ENCODE measurements at regions not wholly inside any gene's neighbourhood (a gene's known extent, or its start where the extent isn't known, plus 50 kb on each side); places are given as distances from the start of the nearest gene placed in this dataset.
"Not testable (repeated sequence)": the region's sequence is repeated elsewhere in the genome, so short reads cannot be mapped to it uniquely, and the experiment has no call there.

DNA sequence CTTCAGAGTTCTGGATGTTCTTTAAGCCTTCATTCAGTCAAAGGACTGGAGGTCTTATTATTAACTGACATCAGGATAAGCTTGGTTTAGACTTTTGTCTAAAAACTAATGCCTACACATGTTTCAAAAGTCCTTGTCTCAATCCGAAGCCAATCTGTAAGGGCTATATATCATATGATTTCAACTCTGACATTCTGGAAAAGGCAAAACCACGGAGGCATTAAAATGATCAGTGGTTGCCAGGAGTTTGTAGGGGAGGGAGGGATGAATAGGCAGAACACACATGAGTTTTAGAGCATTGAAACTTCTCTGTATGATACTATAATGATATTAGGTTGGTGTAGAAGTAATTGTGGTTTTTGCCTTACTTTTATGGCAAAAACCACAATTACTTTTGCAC, 1285.8 kb upstream of the CITED2 start:
- Histone ChIP-seq H3K27me3 (no peaks in the 10 kb centered on the region), H3K9ac (no peak overlapping the region), H2AFZ (replicated peaks) (no peak overlapping the region), H4K20me1 (ENCODE audit: low read depth) (no peaks in the 10 kb centered on the region), H3K9me3 (ENCODE audit: low read depth) (no peaks in the 10 kb centered on the region), H3K27ac (no peak overlapping the region), H3K4me1 (no peaks in the 10 kb centered on the region), H3K4me2 (no peak overlapping the region), H3K4me3 (no peak overlapping the region), H3F3A (ENCODE audit: low read depth) (no peaks in the 10 kb centered on the region), H3K36me3 (no peaks in the 10 kb centered on the region), H3K79me2 (ENCODE audit: low read depth) (no peaks in the 10 kb centered on the region)
- Mint-ChIP-seq H3K36me3 (no peaks in the 10 kb centered on the region), H3K4me1 (peaks cover 2% of the 10 kb centered on the region), H3K4me3 (no peak overlapping the region), H3K27ac (no peak overlapping the region), H3K9me3 (no peaks in the 10 kb centered on the region), H3K27me3 (ENCODE audit: insufficient read depth, low read depth) (no peaks in the 10 kb centered on the region)
- TF ChIP-seq EZH2phosphoT487 (IDR thresholded peaks at IDR 0.05) = no peak
- no peak for TF ChIP-seq EZH2 (IDR thresholded peaks at IDR 0.05)
- TF ChIP-seq, protein P1, sequence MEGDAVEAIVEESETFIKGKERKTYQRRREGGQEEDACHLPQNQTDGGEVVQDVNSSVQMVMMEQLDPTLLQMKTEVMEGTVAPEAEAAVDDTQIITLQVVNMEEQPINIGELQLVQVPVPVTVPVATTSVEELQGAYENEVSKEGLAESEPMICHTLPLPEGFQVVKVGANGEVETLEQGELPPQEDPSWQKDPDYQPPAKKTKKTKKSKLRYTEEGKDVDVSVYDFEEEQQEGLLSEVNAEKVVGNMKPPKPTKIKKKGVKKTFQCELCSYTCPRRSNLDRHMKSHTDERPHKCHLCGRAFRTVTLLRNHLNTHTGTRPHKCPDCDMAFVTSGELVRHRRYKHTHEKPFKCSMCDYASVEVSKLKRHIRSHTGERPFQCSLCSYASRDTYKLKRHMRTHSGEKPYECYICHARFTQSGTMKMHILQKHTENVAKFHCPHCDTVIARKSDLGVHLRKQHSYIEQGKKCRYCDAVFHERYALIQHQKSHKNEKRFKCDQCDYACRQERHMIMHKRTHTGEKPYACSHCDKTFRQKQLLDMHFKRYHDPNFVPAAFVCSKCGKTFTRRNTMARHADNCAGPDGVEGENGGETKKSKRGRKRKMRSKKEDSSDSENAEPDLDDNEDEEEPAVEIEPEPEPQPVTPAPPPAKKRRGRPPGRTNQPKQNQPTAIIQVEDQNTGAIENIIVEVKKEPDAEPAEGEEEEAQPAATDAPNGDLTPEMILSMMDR (IDR thresholded peaks at IDR 0.05) = no peak
- no peak for DNase-seq (ENCODE audit: low spot score)

DNA sequence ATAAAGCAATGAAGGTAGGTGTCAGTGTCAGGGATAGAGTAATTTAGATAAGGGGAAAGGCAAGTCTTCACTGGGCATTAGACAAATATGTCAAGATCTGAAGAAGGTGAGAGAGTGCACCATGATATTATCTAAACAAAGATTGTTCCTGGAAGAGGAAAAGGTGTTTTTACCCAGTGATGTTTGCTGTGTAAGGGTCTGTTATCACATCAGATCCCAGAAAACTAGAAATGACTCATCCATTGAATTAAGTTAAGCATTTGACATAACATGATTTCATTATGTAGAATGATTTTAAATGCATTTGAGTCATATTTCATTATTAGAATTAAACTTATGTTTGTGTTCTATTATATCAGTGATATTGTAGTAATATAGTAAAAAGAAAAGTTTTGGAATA, 1279.5 kb upstream of the CITED2 start:
- Histone ChIP-seq H3K4me3 (no peak overlapping the region), H3K27ac (no peak overlapping the region), H4K20me1 (ENCODE audit: low read depth) (no peaks in the 10 kb centered on the region), H3K9me3 (ENCODE audit: low read depth) (no peaks in the 10 kb centered on the region), H3K79me2 (ENCODE audit: low read depth) (no peaks in the 10 kb centered on the region), H3K27me3 (no peaks in the 10 kb centered on the region), H3F3A (ENCODE audit: low read depth) (no peaks in the 10 kb centered on the region), H2AFZ (replicated peaks) (no peak overlapping the region), H3K4me1 (no peaks in the 10 kb centered on the region), H3K4me2 (no peak overlapping the region), H3K36me3 (no peaks in the 10 kb centered on the region), H3K9ac (no peak overlapping the region)
- TF ChIP-seq, protein P1 (IDR thresholded peaks at IDR 0.05) = no peak
- TF ChIP-seq EZH2phosphoT487 (IDR thresholded peaks at IDR 0.05) (no peak), EZH2 (IDR thresholded peaks at IDR 0.05) (no peak)
- Mint-ChIP-seq H3K36me3 (no peaks in the 10 kb centered on the region), H3K27me3 (ENCODE audit: insufficient read depth, low read depth) (no peaks in the 10 kb centered on the region), H3K4me1 (peaks cover 2% of the 10 kb centered on the region), H3K27ac (no peak overlapping the region), H3K9me3 (no peaks in the 10 kb centered on the region), H3K4me3 (no peak overlapping the region)
- DNase-seq (ENCODE audit: low spot score) = no peak

DNA sequence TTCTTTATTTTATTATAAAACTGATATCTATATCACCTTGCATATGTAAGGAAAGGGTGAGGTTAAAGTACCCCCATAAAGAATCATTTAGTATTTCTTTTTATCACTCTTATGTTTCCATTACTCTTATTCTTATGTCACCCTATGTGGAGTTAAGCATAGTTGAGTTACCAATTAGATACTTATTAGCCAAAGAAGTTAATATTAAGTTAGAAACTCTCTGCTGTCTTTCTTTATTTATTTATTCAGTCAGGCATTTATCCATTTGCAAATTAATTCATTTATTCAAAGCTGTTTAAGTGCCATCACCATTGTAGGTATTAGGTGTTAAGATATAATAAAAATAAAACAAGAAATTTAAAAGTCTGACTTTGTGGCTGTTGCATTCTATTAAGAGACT, 1279.1 kb upstream of the CITED2 start:
- TF ChIP-seq, protein P1 (IDR thresholded peaks at IDR 0.05) = no peak
- no peak for TF ChIP-seq EZH2phosphoT487 (IDR thresholded peaks at IDR 0.05)
- TF ChIP-seq EZH2 (IDR thresholded peaks at IDR 0.05) = no peak
- no peaks in the 10 kb centered on the region for H3K4me1 ChIP-seq
- H3K9ac ChIP-seq = no peak overlapping the region
- Mint-ChIP-seq H3K27me3 (ENCODE audit: insufficient read depth, low read depth) (no peaks in the 10 kb centered on the region), H3K9me3 (no peaks in the 10 kb centered on the region), H3K27ac (no peak overlapping the region), H3K4me3 (no peak overlapping the region), H3K4me1 (peaks cover 2% of the 10 kb centered on the region), H3K36me3 (no peaks in the 10 kb centered on the region)
- no peaks in the 10 kb centered on the region for H3K36me3 ChIP-seq
- H3K27me3 ChIP-seq = no peaks in the 10 kb centered on the region
- H4K20me1 ChIP-seq (ENCODE audit: low read depth) = no peaks in the 10 kb centered on the region
- no peaks in the 10 kb centered on the region for H3F3A ChIP-seq (ENCODE audit: low read depth)
- no peaks in the 10 kb centered on the region for H3K9me3 ChIP-seq (ENCODE audit: low read depth)
- H3K79me2 ChIP-seq (ENCODE audit: low read depth) = no peaks in the 10 kb centered on the region
- H3K4me3 ChIP-seq = no peak overlapping the region
- no peak overlapping the region for H3K27ac ChIP-seq
- no peak overlapping the region for H2AFZ ChIP-seq (replicated peaks)
- no peak for DNase-seq (ENCODE audit: low spot score)
- no peak overlapping the region for H3K4me2 ChIP-seq

DNA sequence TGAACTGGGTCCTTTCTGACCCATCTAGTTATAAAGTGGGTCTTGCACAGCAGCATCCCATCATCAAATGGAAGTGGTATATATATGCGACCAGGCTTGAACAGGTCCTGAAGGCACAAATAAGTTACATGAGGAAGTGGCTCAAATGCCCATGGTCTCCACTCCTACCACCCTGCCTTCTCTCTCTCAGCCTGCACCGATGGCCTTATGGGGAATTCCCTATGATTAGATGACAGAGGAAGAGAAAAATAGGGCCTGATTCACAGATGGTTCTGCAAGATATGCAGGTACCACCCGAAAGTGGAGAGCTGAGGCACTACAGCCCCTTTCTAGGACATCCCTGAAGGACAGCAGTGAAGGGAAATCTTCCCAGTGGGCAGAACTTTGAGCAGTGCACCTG, 1275.1 kb upstream of the CITED2 start:
- H3K27ac ChIP-seq; H3K4me2 ChIP-seq; H3K79me2 ChIP-seq (ENCODE audit: low read depth); H3K27me3 Mint-ChIP-seq (ENCODE audit: insufficient read depth, low read depth); H3F3A ChIP-seq (ENCODE audit: low read depth); H3K27ac Mint-ChIP-seq; H3K4me3 Mint-ChIP-seq; H3K9ac ChIP-seq; H3K4me3 ChIP-seq; H3K36me3 Mint-ChIP-seq; DNase-seq (ENCODE audit: low spot score); H3K27me3 ChIP-seq; H3K4me1 ChIP-seq; H3K9me3 ChIP-seq (ENCODE audit: low read depth); H2AFZ ChIP-seq (replicated peaks); H4K20me1 ChIP-seq (ENCODE audit: low read depth); H3K36me3 ChIP-seq; H3K4me1 Mint-ChIP-seq: not testable (repeated sequence)
- H3K9me3 Mint-ChIP-seq = peaks cover 21% of the 10 kb centered on the region

DNA sequence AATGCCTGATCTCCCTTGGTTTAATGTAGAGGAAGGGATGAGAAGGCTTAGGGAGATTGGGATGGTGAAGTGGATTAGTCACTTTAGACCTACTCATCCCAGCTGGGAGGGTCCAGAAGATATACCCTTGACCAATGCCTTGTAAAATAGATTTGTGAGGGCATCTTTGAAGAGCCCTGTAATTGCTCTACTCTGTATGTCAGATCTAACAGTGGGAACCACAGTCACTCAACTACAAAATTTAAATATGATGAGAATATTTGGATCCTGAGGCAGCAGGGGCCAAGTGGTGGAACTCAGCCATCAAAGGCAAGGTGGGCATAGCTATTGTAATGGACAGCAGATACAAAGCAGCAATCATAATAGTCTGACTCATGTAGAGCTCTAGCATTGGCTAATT, 1272.9 kb upstream of the CITED2 start:
- not testable (repeated sequence) for H3K36me3 ChIP-seq; H3K4me3 Mint-ChIP-seq; H3K27ac Mint-ChIP-seq; H3K4me1 Mint-ChIP-seq; H3K4me2 ChIP-seq; H3K9ac ChIP-seq; H2AFZ ChIP-seq (replicated peaks); H3K4me3 ChIP-seq; H3K4me1 ChIP-seq; H3F3A ChIP-seq (ENCODE audit: low read depth); H3K36me3 Mint-ChIP-seq; DNase-seq (ENCODE audit: low spot score); H3K9me3 ChIP-seq (ENCODE audit: low read depth); H3K27ac ChIP-seq; H3K79me2 ChIP-seq (ENCODE audit: low read depth); H3K27me3 Mint-ChIP-seq (ENCODE audit: insufficient read depth, low read depth); H3K27me3 ChIP-seq; H4K20me1 ChIP-seq (ENCODE audit: low read depth)
- H3K9me3 Mint-ChIP-seq = peaks cover 25% of the 10 kb centered on the region
